ENCODE measurements at regions not wholly inside any gene's neighbourhood (a gene's known extent, or its start where the extent isn't known, plus 50 kb on each side); places are given as distances from the start of the nearest gene placed in this dataset.

GRCh38 chr6:167549213-167549612 is 224.3 kb downstream of the TTLL2 start:
- no peak overlapping the region for H3K4me2 ChIP-seq
- no peak overlapping the region for H3K27ac ChIP-seq
- H4K20me1 ChIP-seq (ENCODE audit: insufficient read depth) = no peaks in the 10 kb centered on the region
- no peak overlapping the region for H3K4me3 ChIP-seq (IDR thresholded peaks at IDR 0.05; ENCODE audit: insufficient read depth, low read depth, low read length)
- H3K79me2 ChIP-seq (ENCODE audit: insufficient read depth, low read depth) = no peaks in the 10 kb centered on the region
- no peaks in the 10 kb centered on the region for H3K36me3 ChIP-seq (ENCODE audit: insufficient read depth)
- no peaks in the 10 kb centered on the region for H3K27me3 ChIP-seq (ENCODE audit: insufficient read depth, low read depth)
- TF ChIP-seq CTCF (conservative IDR thresholded peaks at IDR 0.05; ENCODE audit: low read depth, low read length) = no peak
- no peak overlapping the region for H3K9ac ChIP-seq
- H3K4me1 ChIP-seq (ENCODE audit: low read depth, poor library complexity, severe bottlenecking) = no peaks in the 10 kb centered on the region
- no peak overlapping the region for H2AFZ ChIP-seq (ENCODE audit: low read depth)

GRCh38 chr6:167550941-167551627 is 226.2 kb downstream of the TTLL2 start:
- H3K36me3 ChIP-seq (ENCODE audit: insufficient read depth) = no peaks in the 10 kb centered on the region
- TF ChIP-seq CTCF (conservative IDR thresholded peaks at IDR 0.05; ENCODE audit: low read depth, low read length) = no peak
- H3K4me3 ChIP-seq (IDR thresholded peaks at IDR 0.05; ENCODE audit: insufficient read depth, low read depth, low read length) = no peak overlapping the region
- H3K79me2 ChIP-seq (ENCODE audit: insufficient read depth, low read depth) = no peaks in the 10 kb centered on the region
- no peaks in the 10 kb centered on the region for H4K20me1 ChIP-seq (ENCODE audit: insufficient read depth)
- H3K4me2 ChIP-seq = no peak overlapping the region
- H2AFZ ChIP-seq (ENCODE audit: low read depth) = no peak overlapping the region
- no peak overlapping the region for H3K27ac ChIP-seq
- H3K4me1 ChIP-seq (ENCODE audit: low read depth, poor library complexity, severe bottlenecking) = no peaks in the 10 kb centered on the region
- H3K9ac ChIP-seq = no peak overlapping the region
- no peaks in the 10 kb centered on the region for H3K27me3 ChIP-seq (ENCODE audit: insufficient read depth, low read depth)

- TF ChIP-seq CTCF (conservative IDR thresholded peaks at IDR 0.05; ENCODE audit: low read depth, low read length) = no peak
- Histone ChIP-seq H4K20me1 (ENCODE audit: insufficient read depth) (no peaks in the 10 kb centered on the region), H3K79me2 (ENCODE audit: insufficient read depth, low read depth) (no peaks in the 10 kb centered on the region), H3K4me1 (ENCODE audit: low read depth, poor library complexity, severe bottlenecking) (no peaks in the 10 kb centered on the region), H3K4me3 (IDR thresholded peaks at IDR 0.05; ENCODE audit: insufficient read depth, low read depth, low read length) (no peak overlapping the region), H3K36me3 (ENCODE audit: insufficient read depth) (no peaks in the 10 kb centered on the region), H3K4me2 (no peak overlapping the region), H2AFZ (ENCODE audit: low read depth) (no peak overlapping the region), H3K9ac (no peak overlapping the region), H3K27me3 (ENCODE audit: insufficient read depth, low read depth) (no peaks in the 10 kb centered on the region), H3K27ac (no peak overlapping the region)
These were observed 226.9 kb downstream of the TTLL2 start for GRCh38 chr6:167551628-167552257.

- no peak for TF ChIP-seq CTCF (conservative IDR thresholded peaks at IDR 0.05; ENCODE audit: low read depth, low read length)
- Histone ChIP-seq H3K4me3 (IDR thresholded peaks at IDR 0.05; ENCODE audit: insufficient read depth, low read depth, low read length) (no peak overlapping the region), H4K20me1 (ENCODE audit: insufficient read depth) (no peaks in the 10 kb centered on the region), H2AFZ (ENCODE audit: low read depth) (no peak overlapping the region), H3K27me3 (ENCODE audit: insufficient read depth, low read depth) (no peaks in the 10 kb centered on the region), H3K27ac (no peak overlapping the region), H3K4me2 (no peak overlapping the region), H3K36me3 (ENCODE audit: insufficient read depth) (no peaks in the 10 kb centered on the region), H3K9ac (no peak overlapping the region), H3K4me1 (ENCODE audit: low read depth, poor library complexity, severe bottlenecking) (no peaks in the 10 kb centered on the region), H3K79me2 (ENCODE audit: insufficient read depth, low read depth) (no peaks in the 10 kb centered on the region)
These were observed 227.4 kb downstream of the TTLL2 start for GRCh38 chr6:167552258-167552630.

Measured in KMS-11 (cell line).